PFSK-1 (cell line): ENCODE measurements at regions not wholly inside any gene's neighbourhood (a gene's known extent, or its start where the extent isn't known, plus 50 kb on each side); places are given as distances from the start of the nearest gene placed in this dataset.

Experiments
- FOXP2 ChIP-seq: optimal IDR thresholded peaks from 2 replicates; pipeline ENCODE3; 2011; ENCODE audit warnings: borderline replicate concordance, control low read depth, inconsistent platforms; ENCODE audit not compliant: insufficient read depth; ENCODE audit errors: extremely low read length, extremely low read depth
- POLR2AphosphoS5 ChIP-seq: IDR thresholded peaks from 2 replicates; pipeline ENCODE4 v1.6.1; 2012; ENCODE audit warnings: low read depth, mild to moderate bottlenecking, control low read depth, low read length, moderate library complexity
- SIN3A ChIP-seq: IDR thresholded peaks from 2 replicates; pipeline ENCODE4 v1.6.1; 2012; ENCODE audit warnings: mild to moderate bottlenecking, low read length, moderate library complexity, borderline replicate concordance; ENCODE audit not compliant: insufficient read depth
- TAF1 ChIP-seq: IDR thresholded peaks from 2 replicates; pipeline ENCODE4 v1.6.1; 2012; ENCODE audit warnings: low read length, control low read depth, borderline replicate concordance; ENCODE audit not compliant: insufficient read depth
- TF ChIP-seq, protein P1 (sequence below), 2 experiments: IDR thresholded peaks; 2 replicates each; pipeline versions ENCODE4 v1.6.1 to v1.8.0; 2011 to 2012; ENCODE audit warnings: low read depth in 2 of 2, low read length in 2 of 2, control low read depth in 1 of 2, inconsistent platforms in 1 of 2, mild to moderate bottlenecking in 1 of 2, moderate library complexity in 1 of 2; ENCODE audit not compliant: insufficient read depth in 1 of 2

DNA sequence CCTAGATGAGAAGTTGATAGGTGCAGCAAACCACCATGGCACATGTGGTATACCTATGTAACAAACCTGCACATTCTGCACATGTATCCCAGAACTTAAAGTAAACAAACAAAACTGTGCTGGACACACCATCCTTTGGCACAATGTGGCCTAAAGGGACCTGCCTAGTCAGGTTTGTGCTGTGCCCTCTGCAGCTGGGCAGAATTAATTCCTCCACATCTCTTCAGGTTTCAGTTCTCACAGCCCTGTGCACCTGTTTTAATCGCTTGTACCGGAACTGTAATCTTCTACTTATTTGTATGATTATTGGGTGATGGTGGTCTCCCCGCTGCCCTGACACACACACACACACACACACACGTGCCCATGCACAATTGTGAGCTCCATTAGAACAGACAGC, 252.7 kb downstream of the ACTR3B start:
- no peak for TF ChIP-seq POLR2AphosphoS5
- TF ChIP-seq SIN3A: no peak
- TF ChIP-seq TAF1: no peak
- TF ChIP-seq, protein P1, sequence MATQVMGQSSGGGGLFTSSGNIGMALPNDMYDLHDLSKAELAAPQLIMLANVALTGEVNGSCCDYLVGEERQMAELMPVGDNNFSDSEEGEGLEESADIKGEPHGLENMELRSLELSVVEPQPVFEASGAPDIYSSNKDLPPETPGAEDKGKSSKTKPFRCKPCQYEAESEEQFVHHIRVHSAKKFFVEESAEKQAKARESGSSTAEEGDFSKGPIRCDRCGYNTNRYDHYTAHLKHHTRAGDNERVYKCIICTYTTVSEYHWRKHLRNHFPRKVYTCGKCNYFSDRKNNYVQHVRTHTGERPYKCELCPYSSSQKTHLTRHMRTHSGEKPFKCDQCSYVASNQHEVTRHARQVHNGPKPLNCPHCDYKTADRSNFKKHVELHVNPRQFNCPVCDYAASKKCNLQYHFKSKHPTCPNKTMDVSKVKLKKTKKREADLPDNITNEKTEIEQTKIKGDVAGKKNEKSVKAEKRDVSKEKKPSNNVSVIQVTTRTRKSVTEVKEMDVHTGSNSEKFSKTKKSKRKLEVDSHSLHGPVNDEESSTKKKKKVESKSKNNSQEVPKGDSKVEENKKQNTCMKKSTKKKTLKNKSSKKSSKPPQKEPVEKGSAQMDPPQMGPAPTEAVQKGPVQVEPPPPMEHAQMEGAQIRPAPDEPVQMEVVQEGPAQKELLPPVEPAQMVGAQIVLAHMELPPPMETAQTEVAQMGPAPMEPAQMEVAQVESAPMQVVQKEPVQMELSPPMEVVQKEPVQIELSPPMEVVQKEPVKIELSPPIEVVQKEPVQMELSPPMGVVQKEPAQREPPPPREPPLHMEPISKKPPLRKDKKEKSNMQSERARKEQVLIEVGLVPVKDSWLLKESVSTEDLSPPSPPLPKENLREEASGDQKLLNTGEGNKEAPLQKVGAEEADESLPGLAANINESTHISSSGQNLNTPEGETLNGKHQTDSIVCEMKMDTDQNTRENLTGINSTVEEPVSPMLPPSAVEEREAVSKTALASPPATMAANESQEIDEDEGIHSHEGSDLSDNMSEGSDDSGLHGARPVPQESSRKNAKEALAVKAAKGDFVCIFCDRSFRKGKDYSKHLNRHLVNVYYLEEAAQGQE (IDR thresholded peaks at IDR 0.05; ENCODE audit: insufficient read depth in 1 of 2, low read depth in 2 of 2, low read length in 2 of 2): no peak
- TF ChIP-seq FOXP2: no peak
